ENCODE measurements at regions not wholly inside any gene's neighbourhood (a gene's known extent, or its start where the extent isn't known, plus 50 kb on each side); places are given as distances from the start of the nearest gene placed in this dataset.
"Not testable (repeated sequence)": the region's sequence is repeated elsewhere in the genome, so short reads cannot be mapped to it uniquely, and the experiment has no call there.

DNA sequence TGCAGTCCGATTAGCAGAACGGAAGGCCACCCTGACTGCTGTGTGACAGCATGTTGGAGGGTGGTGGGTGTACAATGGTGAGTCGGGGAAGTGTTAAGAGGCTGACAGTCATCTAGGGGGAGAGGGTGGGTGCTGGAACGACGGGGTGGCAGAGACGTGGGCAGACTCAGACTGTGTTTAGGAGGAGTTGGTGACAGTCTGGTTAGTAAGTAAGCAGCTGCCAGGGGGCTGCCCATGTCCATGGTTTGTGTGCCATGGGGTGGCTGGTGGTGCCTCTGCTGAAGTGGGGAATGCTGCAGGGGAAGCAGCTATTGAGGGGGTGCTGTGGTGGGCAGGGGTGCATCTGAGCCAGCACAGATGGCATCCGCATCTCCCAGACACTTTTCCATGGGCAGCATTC is 51.3 kb upstream of the BOD1 start:
- no peak for DNase-seq (ENCODE audit: low read depth)

DNA sequence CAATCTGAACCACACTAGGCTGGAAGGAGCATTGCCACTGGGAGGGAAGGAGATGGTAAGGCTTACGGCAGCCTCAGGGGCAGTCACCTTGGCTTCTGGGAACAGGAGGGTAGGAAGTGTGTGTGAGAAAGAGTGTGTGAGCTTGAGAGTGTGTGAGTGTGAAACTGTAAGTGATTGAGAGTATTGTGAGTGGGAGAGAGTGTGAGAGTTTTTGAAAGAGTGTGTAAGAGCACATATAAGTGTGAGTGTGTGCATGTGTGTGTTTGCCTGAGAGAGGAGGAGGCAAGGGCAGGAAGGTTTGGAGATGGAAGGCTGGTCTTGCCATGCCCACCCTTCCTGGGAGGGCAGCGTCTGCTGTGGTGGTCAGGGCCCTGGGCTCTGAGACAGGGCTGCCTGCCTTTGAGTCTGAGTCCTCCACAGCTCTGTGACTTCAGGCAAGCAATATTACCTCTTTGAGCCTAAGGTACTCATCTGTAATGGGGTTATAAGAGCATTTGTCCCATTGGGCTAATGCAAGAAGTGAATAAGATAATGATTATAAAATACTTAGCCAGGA is 51.9 kb upstream of the BOD1 start:
- DNase-seq (ENCODE audit: low read depth) = no peak

DNA sequence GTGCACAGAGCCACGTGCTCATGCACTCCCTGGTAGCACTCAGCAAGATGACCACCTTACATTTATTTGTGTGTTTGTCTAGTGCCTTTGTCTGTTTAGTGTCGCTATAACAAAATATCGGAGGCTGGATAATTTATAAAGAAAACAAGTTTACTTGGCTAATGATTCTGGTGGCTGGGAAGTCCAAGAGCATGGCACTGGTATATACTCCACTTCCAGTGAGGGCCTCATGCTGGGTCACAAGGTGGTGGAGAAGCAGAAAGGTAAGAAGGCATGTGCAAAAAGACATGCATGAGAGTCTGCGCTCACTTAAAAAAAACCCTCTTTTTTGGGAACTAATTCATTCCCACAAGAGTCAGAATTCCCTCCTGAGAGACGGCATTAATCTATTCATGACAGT is 52.5 kb upstream of the BOD1 start:
- no peak for DNase-seq (ENCODE audit: low read depth)

DNA sequence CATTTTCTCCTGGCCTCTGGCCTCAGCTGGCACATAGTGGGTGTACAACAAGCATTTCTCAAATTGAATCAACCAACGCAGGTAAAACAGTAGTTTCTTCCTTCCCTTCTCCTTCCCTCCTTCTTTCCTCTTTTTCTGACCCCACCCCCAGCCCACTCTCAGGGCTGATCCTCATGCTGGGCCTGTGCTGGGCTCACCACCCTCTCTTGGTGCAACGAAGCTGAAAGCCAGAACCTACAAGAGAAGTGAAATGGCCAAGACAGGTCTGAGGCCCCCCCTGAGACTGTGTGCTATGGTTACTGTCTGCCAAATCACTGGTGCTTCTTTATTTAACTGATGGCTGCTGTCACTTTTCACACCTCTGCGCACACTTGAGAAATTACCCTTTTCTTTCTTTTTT is 53.0 kb upstream of the BOD1 start:
- DNase-seq (ENCODE audit: low read depth) = no peak

DNA sequence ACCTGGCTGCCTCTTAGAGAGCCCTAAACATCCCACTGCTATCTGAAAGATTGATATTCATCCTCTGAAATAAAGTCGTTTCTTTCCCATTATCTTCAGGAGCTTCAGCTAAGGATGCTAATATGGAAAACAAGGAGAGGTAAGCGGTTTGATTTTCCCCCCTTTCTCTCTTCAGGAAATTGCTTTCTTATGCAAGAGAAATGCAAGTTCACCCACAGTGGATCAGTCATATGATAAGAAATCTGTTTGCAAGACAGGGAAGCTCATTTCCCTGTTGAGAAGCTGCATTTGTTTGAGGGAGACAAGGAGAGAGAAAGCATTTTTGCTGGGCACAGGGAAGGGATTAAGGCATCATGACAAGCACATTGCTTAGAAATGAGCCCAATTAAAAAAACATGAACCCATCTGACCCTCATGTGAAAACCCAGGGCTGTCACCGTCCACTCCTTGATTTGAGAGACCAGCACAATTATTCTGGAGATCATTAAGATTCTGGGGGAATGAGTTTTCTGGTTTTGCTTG is 53.7 kb upstream of the BOD1 start:
- DNase-seq (ENCODE audit: low read depth) = no peak

DNA sequence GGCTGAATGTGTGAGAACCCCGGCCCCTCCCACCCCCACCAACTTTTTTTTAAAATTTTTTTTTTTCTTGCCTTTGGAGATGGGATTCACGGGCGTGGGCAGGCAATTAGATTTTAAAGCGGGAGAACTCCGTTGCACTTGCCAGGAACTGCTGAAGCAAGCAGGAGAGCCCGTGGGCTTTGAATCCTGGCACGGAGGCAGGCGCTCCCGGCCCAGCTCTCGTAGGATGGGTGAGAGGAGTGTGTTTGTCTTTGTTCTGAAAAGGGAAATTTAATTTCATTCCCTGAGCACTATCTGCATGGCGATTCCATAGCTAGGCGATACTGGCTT is 54.3 kb upstream of the BOD1 start:
- DNase-seq (ENCODE audit: low read depth) = no peak

DNA sequence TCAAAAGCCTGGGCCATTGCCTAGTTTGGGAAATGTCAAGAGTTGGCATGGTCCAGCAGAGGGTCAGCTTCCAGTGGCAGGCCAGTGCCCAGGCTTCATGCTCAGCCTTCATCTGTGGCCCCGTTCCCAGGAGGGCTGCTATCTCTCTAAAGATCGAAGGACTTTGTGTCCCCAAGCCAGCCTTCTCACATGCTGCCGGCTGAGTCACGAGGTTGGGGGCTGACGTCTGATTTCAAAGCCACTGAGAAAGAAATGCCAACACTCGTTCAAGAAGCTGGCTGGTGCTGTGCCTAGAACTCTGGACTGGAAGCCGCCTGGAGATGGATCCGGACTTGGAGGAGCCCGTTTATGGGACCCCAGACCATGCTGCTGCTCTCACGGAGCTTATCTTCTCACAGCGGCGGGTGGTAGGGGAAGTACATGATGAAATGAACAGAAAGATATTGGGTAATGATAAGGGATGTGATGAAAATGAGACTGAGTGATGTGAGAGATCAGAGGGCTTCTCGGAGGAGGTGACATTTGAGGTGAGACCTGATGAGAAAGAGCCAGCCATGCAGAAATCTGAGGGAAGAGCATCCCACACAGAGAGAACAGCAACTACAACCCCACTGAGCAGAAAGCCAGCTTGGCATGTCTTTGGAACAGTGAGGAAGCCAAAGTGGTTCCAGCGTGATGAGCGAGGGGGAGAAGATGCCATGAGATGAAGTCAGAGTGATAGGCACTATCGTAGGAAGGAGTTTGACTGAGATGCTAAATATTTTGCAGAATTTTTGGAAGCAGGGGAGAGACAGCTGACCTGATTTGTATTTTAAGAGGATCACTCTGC is 54.9 kb upstream of the BOD1 start:
- peak; percentile 26 for DNase-seq (ENCODE audit: low read depth)

DNA sequence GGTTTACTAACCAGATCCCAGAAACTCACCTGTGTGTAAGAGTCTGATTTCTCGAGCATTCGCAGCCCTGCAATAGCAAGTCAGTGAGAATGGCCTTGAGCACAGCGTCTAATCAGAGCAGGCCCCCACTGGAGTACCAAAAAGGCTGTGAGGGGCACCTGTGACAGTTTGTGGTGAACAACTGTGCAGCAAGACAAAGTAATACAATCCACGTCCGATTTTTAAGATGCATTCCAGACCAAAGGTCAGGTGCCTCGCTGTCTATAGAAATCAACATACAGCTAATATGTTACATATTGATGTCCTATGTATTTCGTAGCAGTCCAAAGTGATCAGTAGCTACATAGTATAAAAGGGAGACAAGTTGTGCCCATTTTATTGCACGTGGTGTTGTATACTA is 55.7 kb upstream of the BOD1 start:
- no peak for DNase-seq (ENCODE audit: low read depth)

DNA sequence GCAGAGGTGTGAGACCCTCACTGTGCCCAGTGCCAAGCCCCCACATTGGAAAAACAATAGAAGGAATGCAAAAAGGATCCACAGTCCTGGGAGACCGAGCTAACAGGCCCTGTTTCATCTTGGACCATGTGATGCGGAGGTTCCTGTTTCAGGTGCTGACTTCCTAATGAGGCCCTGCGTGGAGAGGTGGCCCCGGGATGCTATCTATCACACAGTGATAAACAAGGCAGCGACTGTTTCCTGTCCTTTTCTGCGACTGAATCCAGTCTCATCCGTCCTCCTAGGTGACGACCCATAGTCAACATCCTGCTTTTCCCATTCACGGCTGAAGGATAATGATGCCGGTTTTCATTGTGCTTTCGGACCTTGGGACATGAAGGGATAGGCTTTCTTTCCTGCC is 56.4 kb upstream of the BOD1 start:
- DNase-seq (ENCODE audit: low read depth) = no peak

DNA sequence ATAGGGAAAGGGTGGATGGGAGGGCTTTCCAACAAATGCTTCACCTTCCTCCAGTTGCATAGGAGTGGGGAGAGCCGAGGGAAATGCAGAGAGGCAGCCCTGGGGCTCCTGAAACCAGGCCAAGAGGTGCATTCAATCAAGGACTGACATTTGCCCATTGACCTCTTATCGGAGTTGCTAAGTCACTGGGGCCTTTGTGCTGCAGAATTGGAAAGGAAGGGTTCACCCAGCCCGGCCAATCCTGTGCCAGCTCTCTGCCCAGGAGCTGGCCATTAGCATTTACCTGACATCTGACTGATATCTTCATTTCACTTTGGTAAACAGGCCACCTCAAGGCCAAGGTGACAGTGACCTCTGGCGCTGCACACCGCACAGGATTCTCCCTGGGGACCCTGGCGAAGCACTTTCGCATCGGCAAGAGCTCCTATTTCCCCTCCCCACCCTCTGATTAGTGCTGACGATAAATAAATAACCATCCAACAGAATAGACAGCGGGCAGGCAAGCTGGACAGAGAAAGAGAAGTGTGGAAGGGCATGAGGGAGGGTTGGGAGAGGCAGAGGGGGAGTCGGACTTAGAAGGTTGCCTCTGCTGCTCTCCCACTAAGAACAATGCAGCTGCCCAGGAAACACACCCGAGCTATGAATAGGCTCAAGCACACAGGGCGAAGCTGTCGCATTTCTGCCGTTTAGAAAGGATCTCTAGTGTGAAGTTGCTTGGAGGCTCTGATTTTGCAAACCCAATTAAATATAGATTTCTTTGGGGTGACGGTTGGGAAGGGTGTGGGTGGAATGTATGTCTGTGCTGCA is 57.0 kb upstream of the BOD1 start:
- no peak for DNase-seq (ENCODE audit: low read depth)

DNA sequence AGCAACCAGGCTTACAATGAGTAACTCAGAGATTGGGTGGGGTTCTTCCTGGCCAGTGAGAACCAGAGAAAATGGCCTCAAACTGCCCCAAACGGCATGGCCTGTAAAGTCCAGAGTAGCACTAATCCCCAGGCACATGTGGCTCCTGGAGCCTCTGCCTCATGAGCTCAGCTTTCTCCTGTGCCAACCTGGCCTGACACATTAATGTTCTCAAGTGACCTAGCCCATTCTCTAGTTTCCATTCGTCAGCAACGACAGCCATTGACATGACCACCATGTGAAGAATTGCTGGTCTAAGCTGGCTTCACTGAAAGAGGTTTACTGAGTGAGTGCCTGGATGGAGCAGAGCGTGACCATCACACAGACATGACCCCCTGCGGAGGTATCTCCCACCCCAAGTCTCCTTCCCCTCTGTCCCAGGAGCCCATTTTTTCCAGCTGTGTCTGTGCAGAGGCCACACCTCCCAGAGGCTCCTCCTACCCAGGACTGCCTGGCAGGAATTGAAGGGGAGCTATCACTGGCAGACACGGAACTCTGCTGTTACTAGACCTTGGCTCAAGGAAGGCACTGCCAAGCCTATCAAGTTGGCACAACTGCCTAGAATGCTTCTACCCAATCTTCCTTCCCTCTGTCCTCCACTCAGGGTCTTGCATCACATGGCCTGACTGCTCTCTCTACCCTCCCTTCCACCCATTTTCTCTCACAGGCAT is 59.0 kb upstream of the BOD1 start:
- no peak for DNase-seq (ENCODE audit: low read depth)

DNA sequence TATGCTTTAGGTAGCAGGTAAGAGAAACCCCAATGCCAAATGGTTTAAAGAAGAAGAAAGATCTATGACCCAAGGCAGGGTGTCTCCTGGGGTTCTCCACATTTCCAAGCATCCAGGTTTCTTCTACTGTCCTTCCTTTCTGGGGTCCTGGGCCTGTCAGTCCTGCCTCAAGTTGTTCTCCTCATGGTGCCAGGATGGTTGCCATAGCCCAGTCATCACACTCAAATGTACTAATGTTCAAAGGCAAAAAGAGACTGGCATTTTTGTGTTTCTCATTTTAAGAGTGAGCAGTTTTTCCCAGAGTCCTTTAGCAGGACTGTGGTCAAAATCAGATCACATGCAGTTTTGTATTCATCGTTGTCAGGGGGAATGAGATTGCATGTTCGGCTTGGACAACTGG is 59.9 kb upstream of the BOD1 start:
- DNase-seq (ENCODE audit: low read depth) = no peak

DNA sequence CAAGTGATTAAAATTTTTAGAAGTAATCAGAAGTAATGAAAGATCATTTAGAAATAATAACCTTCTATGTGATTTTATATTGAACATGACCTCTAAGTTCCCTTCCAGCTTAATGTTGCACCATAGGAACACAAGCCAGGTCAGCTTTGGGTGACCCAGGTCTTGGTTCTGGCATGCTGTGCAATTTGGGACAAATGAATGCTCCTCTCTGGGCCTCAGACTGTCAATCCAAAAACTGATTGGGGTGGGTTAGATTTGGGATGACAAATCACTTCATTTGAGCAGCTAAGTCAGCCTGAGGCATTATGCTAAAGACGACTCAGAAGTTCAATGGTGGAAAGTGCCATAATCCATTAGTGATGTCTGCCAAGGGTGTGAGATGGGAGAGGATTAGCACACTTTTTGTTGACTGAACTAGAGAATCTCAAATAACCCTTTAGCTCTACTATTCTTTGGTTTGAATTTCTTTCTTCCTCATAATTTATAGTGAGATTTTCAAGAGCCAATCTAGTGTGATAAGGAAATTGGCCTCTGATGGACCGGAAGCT is 60.7 kb upstream of the BOD1 start:
- no peak for DNase-seq (ENCODE audit: low read depth)

DNA sequence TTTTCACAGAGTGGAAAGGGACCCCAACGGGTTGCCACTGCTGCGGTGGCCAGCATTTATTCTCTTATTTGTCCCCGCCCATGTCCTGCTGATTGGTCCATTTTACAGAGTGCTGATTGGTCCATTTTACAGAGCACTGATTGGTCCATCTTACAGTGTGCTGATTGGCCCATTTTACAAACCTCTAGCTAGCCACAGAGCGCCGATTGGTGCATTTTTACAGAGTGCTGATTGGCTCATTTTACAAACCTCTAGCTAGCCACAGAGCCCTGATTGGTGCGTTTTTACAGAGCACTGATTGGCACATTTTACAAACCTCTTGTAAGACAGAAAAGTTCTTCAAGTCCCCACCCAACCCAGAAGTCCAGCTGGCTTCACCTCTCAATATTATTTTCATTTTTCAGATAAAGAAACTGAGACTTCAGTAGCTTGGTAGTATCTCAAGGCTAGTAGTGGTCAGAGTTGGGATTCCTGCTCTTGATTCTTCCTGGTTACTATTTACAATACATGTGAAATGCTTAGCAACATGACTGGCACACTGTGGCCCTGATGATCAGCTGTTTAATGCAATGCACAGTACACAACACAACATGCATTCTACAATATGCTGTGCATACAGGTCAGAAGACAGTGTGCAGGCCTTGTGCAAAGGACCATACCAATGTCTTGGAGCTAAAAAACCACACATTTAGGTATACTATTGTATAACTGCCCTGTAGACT is 63.6 kb upstream of the BOD1 start:
- no peak for DNase-seq (ENCODE audit: low read depth)

DNA sequence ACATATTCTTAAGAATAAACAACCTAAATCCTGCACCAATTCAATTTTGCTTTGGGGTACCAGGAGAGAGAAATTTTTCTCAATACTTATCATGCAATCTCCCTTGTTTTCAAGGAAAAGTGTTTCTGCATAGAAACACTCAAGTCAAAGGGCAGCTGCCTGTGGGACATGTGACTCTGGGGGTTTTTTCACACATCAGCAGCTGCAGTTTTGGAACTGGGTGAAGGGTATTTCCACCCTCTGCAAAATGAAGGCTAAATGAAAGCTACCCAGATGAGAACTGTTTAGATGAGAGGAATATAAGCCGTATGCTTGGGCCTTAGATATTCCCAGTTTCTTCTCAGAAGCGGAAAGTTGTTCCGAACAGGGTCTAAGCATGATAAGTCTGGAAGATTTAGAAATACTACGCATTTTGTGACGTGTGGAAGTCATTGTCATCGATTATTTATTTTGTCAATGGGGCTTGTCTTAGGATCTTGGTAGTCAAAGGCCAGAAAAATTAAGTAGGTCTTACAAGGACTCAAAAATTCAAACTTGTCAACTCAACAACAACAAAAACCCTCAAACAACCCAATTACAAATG is 64.3 kb upstream of the BOD1 start:
- DNase-seq (ENCODE audit: low read depth) = no peak

DNA sequence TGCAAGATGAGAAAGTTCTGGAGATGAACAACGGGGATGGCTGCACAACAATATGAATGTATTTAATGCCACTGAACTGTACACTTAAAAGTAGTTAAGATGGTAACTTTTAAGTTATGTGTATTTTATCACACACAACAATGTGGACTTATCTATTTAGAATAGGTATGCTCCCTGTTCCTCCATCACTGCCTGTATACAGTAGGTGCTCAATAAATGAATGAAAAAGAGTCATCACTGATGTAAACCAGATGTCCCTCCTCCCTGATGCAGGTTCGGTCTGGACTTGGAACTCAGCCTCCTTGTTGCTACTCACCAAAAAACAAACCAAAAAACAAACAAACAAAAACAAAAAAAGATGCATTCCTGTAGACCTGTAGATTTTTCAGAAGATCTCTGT is 65.9 kb upstream of the BOD1 start:
- no peak for DNase-seq (ENCODE audit: low read depth)

DNA sequence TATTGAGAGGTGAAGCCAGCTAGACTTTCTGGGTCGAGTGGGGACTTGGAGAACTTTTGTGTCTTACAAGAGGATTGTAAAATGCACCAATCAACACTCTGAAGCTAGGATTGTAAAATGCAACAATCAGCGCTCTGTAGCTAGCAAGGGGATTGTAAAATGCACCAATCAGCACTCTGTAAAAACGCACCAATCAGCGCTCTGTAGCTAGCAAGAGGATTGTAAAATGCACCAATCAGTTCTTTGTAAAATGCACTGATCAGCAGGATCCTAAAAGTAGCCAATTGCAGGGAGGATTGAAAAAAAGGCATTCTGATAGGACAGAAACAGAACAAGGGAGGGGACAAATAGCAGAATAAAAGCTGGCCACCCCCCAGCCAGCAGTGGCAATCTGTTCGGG is 68.1 kb upstream of the BOD1 start:
- DNase-seq (ENCODE audit: low read depth) = not testable (repeated sequence)

DNA sequence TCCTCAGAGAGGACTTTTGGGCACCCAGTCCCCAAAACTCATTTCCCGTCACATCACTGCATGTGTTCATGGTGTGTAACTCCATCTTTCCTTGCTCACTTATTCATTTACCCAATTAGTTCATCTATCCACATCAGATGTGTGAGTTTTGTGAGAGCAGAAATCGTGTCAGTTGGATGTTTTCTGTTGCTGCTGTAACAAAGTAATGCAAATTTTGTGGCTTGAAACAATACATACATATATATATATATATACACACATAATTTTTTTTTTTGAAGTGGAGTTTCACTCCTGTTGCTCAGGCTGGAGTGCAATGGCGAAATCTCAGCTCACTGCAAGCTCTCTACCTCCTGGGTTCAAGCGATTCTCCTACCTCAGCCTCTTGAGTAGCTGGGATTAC is 70.5 kb upstream of the BOD1 start:
- no peak for DNase-seq (ENCODE audit: low read depth)

DNA sequence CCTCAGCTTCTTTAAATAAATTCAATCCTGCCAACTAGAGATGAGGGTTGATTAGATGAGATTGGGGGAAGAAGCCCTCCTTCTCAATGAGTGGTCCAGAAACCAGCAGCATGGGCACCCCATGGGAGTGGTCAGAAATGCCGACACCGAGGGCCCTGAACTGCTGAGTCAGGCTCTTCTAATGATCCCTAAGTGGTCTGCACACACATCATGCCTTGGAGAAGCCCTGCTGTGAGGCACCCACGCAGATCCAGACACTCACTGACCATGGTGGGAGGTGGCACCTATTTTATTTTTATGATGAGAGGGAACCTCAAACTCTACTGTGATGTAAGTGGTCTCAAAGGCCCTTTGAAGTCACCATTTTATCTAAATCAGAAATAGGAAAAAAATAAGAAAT is 72.3 kb upstream of the BOD1 start:
- DNase-seq (ENCODE audit: low read depth) = no peak

DNA sequence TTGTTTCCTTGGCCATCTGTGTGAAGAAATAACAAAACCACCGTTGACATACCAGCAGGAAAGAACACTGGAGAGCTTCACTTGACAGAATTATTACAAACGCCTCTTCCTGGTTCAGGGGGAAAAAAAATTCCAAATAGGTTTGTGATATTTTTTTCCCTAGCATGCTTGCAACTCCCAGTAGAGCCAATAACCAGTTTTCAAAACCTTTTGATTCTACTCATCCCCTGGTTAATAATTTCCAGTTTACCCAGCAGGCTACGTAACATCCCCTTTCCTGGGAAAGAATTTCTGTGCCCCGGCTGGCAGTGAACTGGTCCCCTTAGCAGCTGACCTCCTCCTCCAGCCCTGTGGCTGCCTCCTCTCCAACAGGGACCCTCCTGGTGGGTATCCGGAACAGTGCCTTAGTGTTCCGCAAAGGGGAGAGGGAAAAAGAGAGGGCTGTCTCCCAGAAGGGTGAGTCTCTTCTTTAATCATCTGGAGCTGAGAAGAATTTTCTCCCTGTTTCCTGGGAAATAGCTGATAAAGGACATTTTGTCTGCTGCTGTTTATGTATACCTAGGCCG is 72.8 kb upstream of the BOD1 start:
- DNase-seq (ENCODE audit: low read depth) = no peak
